HEK293T (cell line): ENCODE measurements at regions not wholly inside any gene's neighbourhood (a gene's known extent, or its start where the extent isn't known, plus 50 kb on each side); places are given as distances from the start of the nearest gene placed in this dataset.
"Not testable (repeated sequence)": the region's sequence is repeated elsewhere in the genome, so short reads cannot be mapped to it uniquely, and the experiment has no call there.

Experiments used
- CTCF ChIA-PET: fragments of 350-600 bp; formaldehyde crosslinking; extraction: SDS; loops from one replicate; lab custom pipeline; 2021; ENCODE audit warnings: antibody characterized with exemption, inconsistent platforms; lab: Yijun Ruan, JAX
- POLR2A ChIA-PET: fragments of 350-600 bp; formaldehyde crosslinking; extraction: SDS; loops from one replicate; lab custom pipeline; 2020; ENCODE audit warnings: antibody characterized with exemption, inconsistent platforms; lab: Yijun Ruan, JAX
- DNase-seq: peaks from one replicate; pipeline ENCODE4 v3.0.0; 2012; ENCODE audit warnings: mixed read lengths; ENCODE audit errors: extremely low spot score
- ARNT ChIP-seq: fragments of 450-650 bp; IDR thresholded peaks from 2 replicates; pipeline ENCODE4 v1.6.1; 2017; ENCODE audit warnings: mild to moderate bottlenecking
- BHLHE40 ChIP-seq: fragments of 450-650 bp; IDR thresholded peaks from 2 replicates; pipeline ENCODE4 v1.6.1; 2016; ENCODE audit warnings: mild to moderate bottlenecking, moderate library complexity, borderline replicate concordance
- CTBP1 ChIP-seq: fragments of 450-650 bp; IDR thresholded peaks from 2 replicates; pipeline ENCODE4 v1.6.1; 2016; ENCODE audit warnings: borderline replicate concordance
- ELF4 ChIP-seq: fragments of 450-650 bp; IDR thresholded peaks from 2 replicates; pipeline ENCODE4 v1.6.1; 2017; ENCODE audit warnings: antibody characterized with exemption
- FOXA1 ChIP-seq: fragments of 450-650 bp; IDR thresholded peaks from 2 replicates; pipeline ENCODE4 v1.6.1; 2016; ENCODE audit warnings: mild to moderate bottlenecking
- FOXK2 ChIP-seq: fragments of 450-650 bp; IDR thresholded peaks from 2 replicates; pipeline ENCODE4 v1.6.1; 2016; ENCODE audit warnings: mild to moderate bottlenecking
- FOXM1 ChIP-seq: fragments of 450-650 bp; IDR thresholded peaks from 2 replicates; pipeline ENCODE4 v1.6.1; 2017; ENCODE audit warnings: mild to moderate bottlenecking, borderline replicate concordance
- HDGF ChIP-seq: fragments of 450-650 bp; IDR thresholded peaks from 2 replicates; pipeline ENCODE4 v1.6.1; 2017; ENCODE audit warnings: antibody characterized with exemption, borderline replicate concordance
- L3MBTL2 ChIP-seq: fragments of 450-650 bp; conservative IDR thresholded peaks from 2 replicates; pipeline ENCODE4 v1.6.1; 2016; ENCODE audit warnings: mild to moderate bottlenecking
- LEF1 ChIP-seq: fragments of 450-650 bp; IDR thresholded peaks from 2 replicates; pipeline ENCODE4 v1.6.1; 2017; ENCODE audit warnings: mild to moderate bottlenecking, borderline replicate concordance
- NFRKB ChIP-seq: fragments of 450-650 bp; IDR thresholded peaks from 2 replicates; pipeline ENCODE4 v1.6.1; 2016; ENCODE audit warnings: mild to moderate bottlenecking, moderate library complexity
- PKNOX1 ChIP-seq: fragments of 450-650 bp; IDR thresholded peaks from 2 replicates; pipeline ENCODE4 v1.6.1; 2016
- SP1 ChIP-seq: fragments of 450-650 bp; IDR thresholded peaks from 2 replicates; pipeline ENCODE4 v1.6.1; 2017
- SUZ12 ChIP-seq: fragments of 450-650 bp; IDR thresholded peaks from 2 replicates; pipeline ENCODE4 v1.6.1; 2016; ENCODE audit warnings: mild to moderate bottlenecking
- TARDBP ChIP-seq: fragments of 450-650 bp; IDR thresholded peaks from 2 replicates; pipeline ENCODE4 v1.6.1; 2016
- ZNF384 ChIP-seq: fragments of 450-650 bp; IDR thresholded peaks from 2 replicates; pipeline ENCODE4 v1.6.1; 2016

GRCh38 chr12:30164382-30165318 is 380.9 kb upstream of the TMTC1 start:
- DNase-seq: no peak
- ChIA-PET POLR2A (no interaction called here), CTCF (no interaction called here)
- TF ChIP-seq ARNT (no peak), NFRKB (no peak), ELF4 (no peak), PKNOX1 (no peak), HDGF (no peak), SP1 (no peak), SUZ12 (no peak), CTBP1 (no peak), FOXK2 (no peak), FOXA1 (no peak), TARDBP (no peak), LEF1 (no peak), BHLHE40 (no peak)

GRCh38 chr12:30156833-30157232 is 373.1 kb upstream of the TMTC1 start:
- POLR2A ChIA-PET, DNase-seq, CTCF ChIA-PET: not testable (repeated sequence)

GRCh38 chr12:30155001-30155730 is 371.4 kb upstream of the TMTC1 start:
- no peak for DNase-seq
- CTCF ChIA-PET: no interaction called here
- POLR2A ChIA-PET: no interaction called here
- TF ChIP-seq PKNOX1 (no peak), FOXM1 (no peak), ELF4 (no peak), HDGF (no peak), L3MBTL2 (no peak), ARNT (no peak), CTBP1 (no peak), TARDBP (no peak), BHLHE40 (no peak)

GRCh38 chr12:30153981-30154380 is 370.2 kb upstream of the TMTC1 start:
- no peak for TF ChIP-seq ELF4
- no peak for TF ChIP-seq BHLHE40
- TF ChIP-seq SUZ12: no peak
- TF ChIP-seq SP1: no peak
- no peak for TF ChIP-seq TARDBP
- ChIA-PET POLR2A (no interaction called here), CTCF (no interaction called here)
- DNase-seq: no peak

GRCh38 chr12:30152705-30153104 is 369.0 kb upstream of the TMTC1 start:
- POLR2A ChIA-PET: no interaction called here
- TF ChIP-seq NFRKB (no peak), ARNT (no peak), TARDBP (no peak), LEF1 (no peak), CTBP1 (no peak), SUZ12 (no peak)
- DNase-seq: no peak
- CTCF ChIA-PET: no interaction called here

- CTCF ChIA-PET: no interaction called here
- no peak for DNase-seq
- TF ChIP-seq FOXA1 (no peak), TARDBP (no peak), FOXM1 (no peak), NFRKB (no peak), CTBP1 (no peak), L3MBTL2 (no peak), SP1 (no peak), BHLHE40 (no peak), ARNT (no peak), HDGF (no peak), LEF1 (no peak), ZNF384 (no peak), PKNOX1 (no peak), ELF4 (no peak), FOXK2 (no peak), SUZ12 (no peak)
- POLR2A ChIA-PET: no interaction called here
Measured at GRCh38 chr12:30151831-30152230, 368.1 kb upstream of the TMTC1 start.
